ENCODE measurements at regions not wholly inside any gene's neighbourhood (a gene's known extent, or its start where the extent isn't known, plus 50 kb on each side); places are given as distances from the start of the nearest gene placed in this dataset.

- no peak for TF ChIP-seq MNT (conservative IDR thresholded peaks at IDR 0.05)
- TF ChIP-seq ZKSCAN1 (IDR thresholded peaks at IDR 0.05; ENCODE audit: low read depth, low read length) = no peak
- no peak for TF ChIP-seq YY1 (IDR thresholded peaks at IDR 0.05; ENCODE audit: borderline replicate concordance in 1 of 3, control insufficient read depth in 1 of 3, extremely low read depth in 1 of 3, insufficient read depth in 3 of 3, insufficient read length in 1 of 3, insufficient replicate concordance in 2 of 3, low read depth in 1 of 3, low read length in 2 of 3)
- no peak for TF ChIP-seq POLR2AphosphoS5 (IDR thresholded peaks at IDR 0.05; ENCODE audit: control insufficient read depth, insufficient read depth, low read depth, low read length)
- no peak for TF ChIP-seq ZNF740 (CRISPR knock-in tag; IDR thresholded peaks at IDR 0.05)
- TF ChIP-seq ZNF740 (tag; IDR thresholded peaks at IDR 0.05) = no peak
- no peak for TF ChIP-seq POLR2A (conservative IDR thresholded peaks at IDR 0.05)
- no peak for TF ChIP-seq KLF1 (tag; IDR thresholded peaks at IDR 0.05)
- no peak for TF ChIP-seq ZNF354B (CRISPR knock-in tag; IDR thresholded peaks at IDR 0.05)
Observed at GRCh38 chr7:115078851-115079250, 157.0 kb downstream of the MDFIC start.
